AG09319 (cell line): ENCODE measurements at regions not wholly inside any gene's neighbourhood (a gene's known extent, or its start where the extent isn't known, plus 50 kb on each side); places are given as distances from the start of the nearest gene placed in this dataset.
A peak's percentile ranks its signal among the peaks of the same experiment; 100 is the strongest.

Source experiments
- DNase-seq: peaks from one replicate; pipeline ENCODE4 v3.0.0-alpha.2; 2010; ENCODE audit warnings: low read depth; ENCODE audit errors: extremely low read depth
- CTCF ChIP-seq: IDR thresholded peaks from 2 replicates; pipeline ENCODE4 v1.5.1; 2011; ENCODE audit warnings: low read depth, mild to moderate bottlenecking, inconsistent platforms, low read length, moderate library complexity

GRCh38 chr7:46566097-46566774 lies 645.2 kb upstream of the IGFBP3 start:
- TF ChIP-seq CTCF, result no peak
- DNase-seq, result no peak

GRCh38 chr7:46565253-46566096 lies 644.4 kb upstream of the IGFBP3 start:
- no peak for TF ChIP-seq CTCF
- no peak for DNase-seq

- TF ChIP-seq CTCF, result no peak
- peak; percentile 44 for DNase-seq
Measured at GRCh38 chr7:46559194-46559832, 638.2 kb upstream of the IGFBP3 start.

DNA sequence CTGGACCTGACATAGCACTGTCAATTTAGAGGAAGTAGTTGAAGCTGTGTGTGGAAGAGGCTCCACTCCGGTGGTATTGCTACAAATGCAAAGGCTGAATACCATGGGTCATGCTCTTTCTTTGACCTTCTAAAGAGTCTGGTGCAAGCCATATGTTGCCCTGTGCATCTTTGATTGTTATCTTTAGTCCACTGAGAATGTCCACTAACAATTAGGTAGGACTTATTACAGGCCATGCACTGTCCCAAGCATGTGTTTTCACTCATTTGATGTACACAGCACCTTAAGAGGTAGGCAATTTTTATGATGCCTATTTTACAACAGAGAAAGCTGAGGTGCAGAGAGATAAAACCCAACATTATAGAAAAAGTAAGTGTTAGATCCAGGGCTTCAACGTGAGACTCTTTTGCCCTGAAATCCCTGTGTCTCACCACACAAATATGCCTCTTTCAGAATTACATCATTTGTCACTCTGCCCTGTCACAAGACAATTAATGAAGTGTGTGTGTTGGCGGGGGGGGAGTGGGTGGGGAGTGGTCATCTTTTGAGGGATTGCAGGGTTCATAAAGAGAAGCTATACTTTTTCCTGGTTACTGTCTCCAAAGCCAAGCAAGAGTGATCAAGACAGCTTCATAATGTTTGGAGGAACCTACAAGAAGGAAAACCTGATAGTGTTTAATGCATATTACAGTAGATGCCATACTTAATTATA lies 637.6 kb upstream of the IGFBP3 start:
- no peak for DNase-seq
- TF ChIP-seq CTCF, result no peak

DNA sequence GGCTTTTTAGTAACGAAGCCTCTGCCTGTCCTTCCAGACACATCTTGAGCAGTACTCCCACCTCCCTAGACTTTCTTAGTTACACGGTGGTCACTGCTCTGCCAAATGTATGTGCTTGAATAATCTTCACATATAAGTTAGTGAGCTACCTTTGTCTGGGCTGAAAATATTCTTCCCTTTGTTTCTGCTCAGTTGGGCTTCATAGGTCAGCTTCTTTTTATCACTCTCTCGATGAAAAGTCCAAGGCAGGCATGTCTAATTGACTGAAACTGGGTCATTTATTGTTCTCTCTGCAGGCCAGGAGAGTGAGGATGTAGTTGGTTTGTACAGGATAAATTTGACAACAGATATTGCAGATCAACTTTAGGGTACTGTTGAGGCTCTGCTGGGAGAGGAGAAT lies 636.7 kb upstream of the IGFBP3 start:
- no peak for DNase-seq
- TF ChIP-seq CTCF, result no peak

GRCh38 chr7:46557295-46557711 lies 636.2 kb upstream of the IGFBP3 start:
- TF ChIP-seq CTCF, result no peak
- DNase-seq, result no peak
